Kidney (tissue), 13 donors: ENCODE measurements at regions not wholly inside any gene's neighbourhood (a gene's known extent, or its start where the extent isn't known, plus 50 kb on each side); places are given as distances from the start of the nearest gene placed in this dataset.

ENCODE experiments used
- DNase-seq, 5 donors: peaks; one replicate each; pipeline ENCODE4 v3.0.0-alpha.2; 2013 to 2020
- FAIRE-seq: peaks from 2 replicates; lab custom pipeline; 2012; peaks lifted over from hg19 to GRCh38; lab: Jason Lieb, UNC
- H3K27ac ChIP-seq, 2 donors: one replicate each; pipeline ENCODE4 v1.7.0; 2013; ENCODE audit warnings: low read depth in 2 of 2, low read length in 2 of 2, inconsistent platforms in 1 of 2
- H3K27me3 ChIP-seq: one replicate; pipeline ENCODE4 v1.7.1; 2013; ENCODE audit warnings: low read length, inconsistent platforms; ENCODE audit not compliant: control insufficient read depth, insufficient read depth
- H3K36me3 ChIP-seq, 3 donors: one replicate each; pipeline versions ENCODE4 v1.7.0 to v1.7.1; 2013; ENCODE audit warnings: low read length in 3 of 3, control low read depth in 1 of 3, inconsistent platforms in 1 of 3; ENCODE audit not compliant: insufficient read depth in 3 of 3, control insufficient read depth in 2 of 3
- H3K4me1 ChIP-seq, 3 donors: one replicate each; pipeline versions ENCODE4 v1.7.0 to v1.7.1; 2013; ENCODE audit warnings: low read length in 3 of 3, inconsistent platforms in 1 of 3, low read depth in 1 of 3; ENCODE audit not compliant: control insufficient read depth in 2 of 3, insufficient read depth in 2 of 3
- H3K4me3 ChIP-seq, 3 donors: one replicate each; pipeline versions ENCODE4 v1.7.0 to v1.8.1; 2013; ENCODE audit warnings: low read length in 3 of 3, control low read depth in 1 of 3, inconsistent platforms in 1 of 3
- H3K9ac ChIP-seq, 3 donors: one replicate each; pipeline versions ENCODE4 v1.7.0 to v1.7.1; 2013; ENCODE audit warnings: low read length in 3 of 3, control low read depth in 1 of 3, inconsistent platforms in 1 of 3
- H3K9me3 ChIP-seq, 3 donors: one replicate each; pipeline versions ENCODE4 v1.7.0 to v1.7.1; 2013; ENCODE audit warnings: low read length in 3 of 3, control low read depth in 1 of 3, inconsistent platforms in 1 of 3; ENCODE audit not compliant: control insufficient read depth in 2 of 3, insufficient read depth in 1 of 3
- CTCF ChIP-seq: IDR thresholded peaks from 3 replicates; pipeline ENCODE4 v1.5.1; 2012; ENCODE audit warnings: mild to moderate bottlenecking, moderate library complexity, borderline replicate concordance; ENCODE audit not compliant: insufficient read depth; ENCODE audit errors: extremely low read depth
- intact Hi-C: fragments of 100-400 bp; cut with DNase I; formaldehyde crosslinking; loops from one replicate; pipeline ENCODE4 v1.11.1; 2022
- donor health status: control.
- donor health status: control.
- donor health status: control.
- donor health status: control.
- donor health status: control.
- donor health status: DM: yes; HTN: yes; CAD: no.
- donor health status: Normal renal cell carcinoma (clear cell type).

GRCh38 chr1:226491093-226491850 lies 57.3 kb upstream of the STUM start:
- H3K36me3 ChIP-seq: no peaks in the 10 kb centered on the region
- FAIRE-seq (no peak), DNase-seq (no peak)
- intact Hi-C loops: no loop called here
- H3K4me1 ChIP-seq: no peaks in the 10 kb centered on the region
- no peak overlapping the region for H3K4me3 ChIP-seq
- TF ChIP-seq CTCF: no peak
- H3K27me3 ChIP-seq: no peaks in the 10 kb centered on the region
- H3K9ac ChIP-seq: no peak overlapping the region
- no peak overlapping the region for H3K27ac ChIP-seq
- H3K9me3 ChIP-seq: no peaks in the 10 kb centered on the region

GRCh38 chr1:226492426-226493137 lies 56.0 kb upstream of the STUM start:
- H3K4me3 ChIP-seq: no peak overlapping the region
- H3K4me1 ChIP-seq: no peaks in the 10 kb centered on the region
- no peaks in the 10 kb centered on the region for H3K9me3 ChIP-seq
- no peak overlapping the region for H3K27ac ChIP-seq
- no peak for FAIRE-seq
- TF ChIP-seq CTCF: no peak
- H3K27me3 ChIP-seq: no peaks in the 10 kb centered on the region
- intact Hi-C loops: no loop called here
- H3K9ac ChIP-seq: no peak overlapping the region
- no peak for DNase-seq
- no peaks in the 10 kb centered on the region for H3K36me3 ChIP-seq

- intact Hi-C loops: no loop called here
- TF ChIP-seq CTCF: no peak
- Histone ChIP-seq H3K4me3 (no peak overlapping the region), H3K36me3 (no peaks in the 10 kb centered on the region), H3K27me3 (no peaks in the 10 kb centered on the region), H3K9ac (no peak overlapping the region), H3K4me1 (no peaks in the 10 kb centered on the region), H3K27ac (no peak overlapping the region), H3K9me3 (no peaks in the 10 kb centered on the region)
- FAIRE-seq (no peak), DNase-seq (no peak)
Measured at GRCh38 chr1:226494092-226494609, 54.4 kb upstream of the STUM start.
